Stomach (tissue), 8 donors: ENCODE measurements at regions not wholly inside any gene's neighbourhood (a gene's known extent, or its start where the extent isn't known, plus 50 kb on each side); places are given as distances from the start of the nearest gene placed in this dataset.
A peak's percentile ranks its signal among the peaks of the same experiment; 100 is the strongest.

Source experiments
- DNase-seq, 2 donors: peaks; one replicate each; pipeline versions ENCODE4 v3.0.0 to v3.0.0-alpha.2; 2013 to 2019
- H3K27ac ChIP-seq, 5 donors: fragments of 200-600 bp in 4 of 5; sonication (generic) in 4 of 5; one replicate each; pipeline ENCODE4 v1.5.1; 2013 to 2019; ENCODE audit warnings: mild to moderate bottlenecking in 1 of 5, moderate library complexity in 1 of 5
- H3K27me3 ChIP-seq, 3 donors: fragments of 200-600 bp; sonication (generic); one replicate each; pipeline ENCODE4 v1.5.1; 2017 to 2019; ENCODE audit warnings: mixed run types in 1 of 3
- H3K36me3 ChIP-seq, 4 donors: fragments of 200-600 bp; sonication (generic); 1 replicate in 3 of 4; 2 replicates in 1 of 4; pipeline ENCODE4 v1.5.1; 2016 to 2019
- H3K4me1 ChIP-seq, 4 donors: fragments of 200-600 bp; sonication (generic); one replicate each; pipeline ENCODE4 v1.5.1; 2016 to 2019
- H3K4me3 ChIP-seq, 4 donors: fragments of 200-600 bp; sonication (generic) in 3 of 4; one replicate each; pipeline ENCODE4 v1.5.1; 2016 to 2019; ENCODE audit warnings: mild to moderate bottlenecking in 1 of 4
- H3K9me3 ChIP-seq, 4 donors: fragments of 200-600 bp; sonication (generic); one replicate each; pipeline ENCODE4 v1.5.1; 2016 to 2019
- CTCF ChIP-seq, 7 experiments: fragments of 450-650 bp in 4 of 7; fragments of 200-600 bp in 3 of 7; sonication (generic) in 3 of 7; IDR thresholded peaks; one replicate each; pipeline ENCODE4 v1.5.1; 2016 to 2019; ENCODE audit warnings: antibody characterized with exemption in 7 of 7, control low read depth in 2 of 7, mild to moderate bottlenecking in 1 of 7
- EP300 ChIP-seq: sonication (generic); formaldehyde crosslinking; IDR thresholded peaks from one replicate; pipeline ENCODE4 v1.6.1; 2017; ENCODE audit warnings: antibody characterized with exemption
- POLR2A ChIP-seq, 4 donors: fragments of 450-650 bp; IDR thresholded peaks; one replicate each; pipeline ENCODE4 v1.6.1; 2016; ENCODE audit warnings: antibody characterized with exemption in 4 of 4, control low read depth in 2 of 4, mild to moderate bottlenecking in 1 of 4, moderate library complexity in 1 of 4
- POLR2AphosphoS5 ChIP-seq, 3 donors: sonication (generic); formaldehyde crosslinking; IDR thresholded peaks; one replicate each; pipeline ENCODE4 v1.6.1; 2016; ENCODE audit warnings: antibody characterized with exemption in 3 of 3
- WGBS, 5 donors: extraction: QIAGEN DNeasy Blood & Tissue Kit in 3 of 5; methylation state at CpG; one replicate each; pipeline versions ENCODE4 v1.1.5 to v1.1.7; 2013 to 2018; 5-methylcytosine and 5-hydroxymethylcytosine counted together
- intact Hi-C: fragments of 100-400 bp; cut with DNase I; formaldehyde crosslinking; loops from one replicate; pipeline ENCODE4 v1.15.1; 2023; ENCODE audit warnings: low total_unique reads
- donor health status: healthy with polysubstance abuse.
- donor health status: Bipolar disorder and iron deficiency.
- donor health status: healthy.

- no peak overlapping the region for H3K4me3 ChIP-seq
- H3K27ac ChIP-seq = no peak overlapping the region
- intact Hi-C loops = no loop called here
- DNase-seq = no peak
- H3K27me3 ChIP-seq = no peaks in the 10 kb centered on the region
- H3K4me1 ChIP-seq = no peaks in the 10 kb centered on the region
- 68 to 80% (median 70%) methylated on average over 4 of the region's 4 CpGs for WGBS, 5 donors
- H3K9me3 ChIP-seq = no peaks in the 10 kb centered on the region
- no peaks in the 10 kb centered on the region for H3K36me3 ChIP-seq
- TF ChIP-seq EP300 = no peak
- TF ChIP-seq CTCF (IDR thresholded peaks at IDR 0.05) = no peak
- TF ChIP-seq POLR2A (IDR thresholded peaks at IDR 0.05) = no peak
- no peak for TF ChIP-seq POLR2AphosphoS5 (IDR thresholded peaks at IDR 0.05)
Measured at GRCh38 chr9:18106006-18106560, 367.9 kb upstream of the ADAMTSL1 start.

GRCh38 chr9:18109675-18110074 is 364.3 kb upstream of the ADAMTSL1 start:
- intact Hi-C loops = no loop called here
- Histone ChIP-seq H3K27ac (no peak overlapping the region), H3K36me3 (no peaks in the 10 kb centered on the region), H3K4me1 (no peaks in the 10 kb centered on the region), H3K4me3 (no peak overlapping the region), H3K27me3 (no peaks in the 10 kb centered on the region), H3K9me3 (no peaks in the 10 kb centered on the region)
- DNase-seq = no peak
- no peak for TF ChIP-seq POLR2AphosphoS5 (IDR thresholded peaks at IDR 0.05)
- TF ChIP-seq EP300 = no peak
- TF ChIP-seq POLR2A (IDR thresholded peaks at IDR 0.05) = no peak
- no peak for TF ChIP-seq CTCF (IDR thresholded peaks at IDR 0.05)
- 84 to 94% (median 89%) methylated on average over 4 of the region's 4 CpGs for WGBS, 5 donors

- H3K4me3 ChIP-seq = no peak overlapping the region
- intact Hi-C loops = no loop called here
- H3K27me3 ChIP-seq = no peaks in the 10 kb centered on the region
- TF ChIP-seq POLR2A (IDR thresholded peaks at IDR 0.05) (no peak), CTCF (IDR thresholded peaks at IDR 0.05) (no peak), POLR2AphosphoS5 (IDR thresholded peaks at IDR 0.05) (no peak), EP300 (no peak)
- H3K9me3 ChIP-seq = no peaks in the 10 kb centered on the region
- H3K36me3 ChIP-seq = no peaks in the 10 kb centered on the region
- H3K27ac ChIP-seq = no peak overlapping the region
- no peaks in the 10 kb centered on the region for H3K4me1 ChIP-seq
- DNase-seq = no peak
Measured at GRCh38 chr9:18111146-18111545, 362.8 kb upstream of the ADAMTSL1 start.

GRCh38 chr9:18114559-18115475 is 359.1 kb upstream of the ADAMTSL1 start:
- H3K9me3 ChIP-seq = no peaks in the 10 kb centered on the region
- no peaks in the 10 kb centered on the region for H3K27me3 ChIP-seq
- intact Hi-C loops = no loop called here
- TF ChIP-seq POLR2A (IDR thresholded peaks at IDR 0.05) = no peak
- no peak for TF ChIP-seq EP300
- no peaks in the 10 kb centered on the region for H3K36me3 ChIP-seq
- H3K4me3 ChIP-seq = no peak overlapping the region
- peak in 1 of 2 donors; percentile 39 for DNase-seq
- no peak overlapping the region for H3K27ac ChIP-seq
- no peaks in the 10 kb centered on the region for H3K4me1 ChIP-seq
- WGBS, 5 donors = 76 to 89% (median 80%) methylated on average over 10 of the region's 10 CpGs

- no peak for DNase-seq
- no peaks in the 10 kb centered on the region for H3K4me1 ChIP-seq
- H3K27me3 ChIP-seq = no peaks in the 10 kb centered on the region
- intact Hi-C loops = no loop called here
- no peaks in the 10 kb centered on the region for H3K36me3 ChIP-seq
- no peak overlapping the region for H3K4me3 ChIP-seq
- H3K9me3 ChIP-seq = no peaks in the 10 kb centered on the region
- no peak overlapping the region for H3K27ac ChIP-seq
- TF ChIP-seq EP300 (no peak), POLR2AphosphoS5 (IDR thresholded peaks at IDR 0.05) (no peak), CTCF (IDR thresholded peaks at IDR 0.05) (no peak), POLR2A (IDR thresholded peaks at IDR 0.05) (no peak)
Measured at GRCh38 chr9:18118268-18118667, 355.7 kb upstream of the ADAMTSL1 start.
